Glutamatergic neuron (in vitro differentiated cells): ENCODE measurements at regions not wholly inside any gene's neighbourhood (a gene's known extent, or its start where the extent isn't known, plus 50 kb on each side); places are given as distances from the start of the nearest gene placed in this dataset.

Experiments used
- DNase-seq: peaks from one replicate; pipeline ENCODE4 v3.0.0; 2022
- H3K27ac Mint-ChIP-seq: one replicate; pipeline ENCODE4 v1.8.0; 2020; ENCODE audit warnings: mild to moderate bottlenecking, mixed read lengths, inconsistent platforms; ENCODE audit not compliant: unreplicated experiment
- H3K27me3 Mint-ChIP-seq: one replicate; pipeline ENCODE4 v1.8.0; 2020; ENCODE audit warnings: mild to moderate bottlenecking, moderate library complexity, mixed read lengths, inconsistent platforms; ENCODE audit not compliant: unreplicated experiment
- H3K36me3 Mint-ChIP-seq: one replicate; pipeline ENCODE4 v1.8.0; 2020; ENCODE audit warnings: mild to moderate bottlenecking, mixed read lengths, inconsistent platforms; ENCODE audit not compliant: unreplicated experiment
- H3K4me1 Mint-ChIP-seq: one replicate; pipeline ENCODE4 v1.8.0; 2020; ENCODE audit warnings: mild to moderate bottlenecking, low read depth, mixed read lengths, inconsistent platforms; ENCODE audit not compliant: unreplicated experiment
- H3K4me3 Mint-ChIP-seq: one replicate; pipeline ENCODE4 v1.8.0; 2020; ENCODE audit warnings: mild to moderate bottlenecking, mixed read lengths, inconsistent platforms; ENCODE audit not compliant: unreplicated experiment
- H3K9me3 Mint-ChIP-seq: one replicate; pipeline ENCODE4 v1.8.0; 2020; ENCODE audit warnings: mild to moderate bottlenecking, moderate library complexity, mixed read lengths, inconsistent platforms; ENCODE audit not compliant: unreplicated experiment
- TF ChIP-seq, protein P1 (sequence below): fragments of 200-600 bp; sonication (generic); IDR thresholded peaks from one replicate; pipeline ENCODE4 v1.5.0; 2021; ENCODE audit not compliant: partially characterized antibody, unreplicated experiment

DNA sequence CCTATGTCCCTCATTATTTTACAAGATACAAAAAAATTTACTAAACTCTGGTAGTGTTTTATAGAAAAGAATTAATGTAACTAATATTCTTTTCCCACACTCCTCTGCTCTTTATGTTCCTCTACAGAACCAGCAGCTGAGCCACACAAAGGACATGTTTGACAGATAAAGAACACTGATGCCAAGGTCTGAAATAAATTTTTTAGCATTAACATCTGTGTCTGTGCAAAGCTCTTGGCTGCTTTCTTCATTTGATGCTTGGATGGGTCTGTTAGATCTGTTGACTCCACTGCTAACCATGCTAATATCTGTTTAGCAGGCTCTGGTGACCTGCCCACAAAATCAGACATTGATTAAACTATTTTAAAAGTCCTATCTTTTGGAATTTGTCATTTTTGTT, 2363.8 kb downstream of the PCDH9 start:
- Mint-ChIP-seq H3K36me3 (no peaks in the 10 kb centered on the region), H3K9me3 (no peaks in the 10 kb centered on the region), H3K4me3 (no peak overlapping the region), H3K4me1 (no peaks in the 10 kb centered on the region), H3K27me3 (peaks cover 2% of the 10 kb centered on the region), H3K27ac (no peak overlapping the region)
- TF ChIP-seq, protein P1, sequence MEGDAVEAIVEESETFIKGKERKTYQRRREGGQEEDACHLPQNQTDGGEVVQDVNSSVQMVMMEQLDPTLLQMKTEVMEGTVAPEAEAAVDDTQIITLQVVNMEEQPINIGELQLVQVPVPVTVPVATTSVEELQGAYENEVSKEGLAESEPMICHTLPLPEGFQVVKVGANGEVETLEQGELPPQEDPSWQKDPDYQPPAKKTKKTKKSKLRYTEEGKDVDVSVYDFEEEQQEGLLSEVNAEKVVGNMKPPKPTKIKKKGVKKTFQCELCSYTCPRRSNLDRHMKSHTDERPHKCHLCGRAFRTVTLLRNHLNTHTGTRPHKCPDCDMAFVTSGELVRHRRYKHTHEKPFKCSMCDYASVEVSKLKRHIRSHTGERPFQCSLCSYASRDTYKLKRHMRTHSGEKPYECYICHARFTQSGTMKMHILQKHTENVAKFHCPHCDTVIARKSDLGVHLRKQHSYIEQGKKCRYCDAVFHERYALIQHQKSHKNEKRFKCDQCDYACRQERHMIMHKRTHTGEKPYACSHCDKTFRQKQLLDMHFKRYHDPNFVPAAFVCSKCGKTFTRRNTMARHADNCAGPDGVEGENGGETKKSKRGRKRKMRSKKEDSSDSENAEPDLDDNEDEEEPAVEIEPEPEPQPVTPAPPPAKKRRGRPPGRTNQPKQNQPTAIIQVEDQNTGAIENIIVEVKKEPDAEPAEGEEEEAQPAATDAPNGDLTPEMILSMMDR = no peak
- no peak for DNase-seq

DNA sequence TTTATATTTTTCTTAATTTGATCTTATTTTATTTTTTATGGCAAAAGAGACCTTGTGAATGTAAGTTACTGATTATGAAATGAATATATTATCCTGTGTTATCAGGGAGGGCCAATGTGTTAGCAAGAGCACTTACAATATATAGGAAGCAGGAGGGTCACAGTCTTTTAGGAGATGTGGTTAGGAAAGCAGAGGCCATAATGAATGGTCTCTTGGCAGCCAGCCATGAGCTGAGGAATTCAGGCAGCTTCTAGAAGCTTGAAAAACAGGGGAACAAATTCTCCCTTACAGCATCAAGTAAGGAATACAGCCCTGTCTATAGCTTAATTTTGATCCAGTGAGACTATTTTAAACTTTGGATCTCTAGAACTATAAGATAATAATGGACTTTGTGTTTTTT, 2374.6 kb downstream of the PCDH9 start:
- no peak for DNase-seq
- no peaks in the 10 kb centered on the region for H3K4me1 Mint-ChIP-seq
- H3K4me3 Mint-ChIP-seq = no peak overlapping the region
- TF ChIP-seq, protein P1 = no peak
- no peaks in the 10 kb centered on the region for H3K27me3 Mint-ChIP-seq
- no peak overlapping the region for H3K27ac Mint-ChIP-seq
- H3K9me3 Mint-ChIP-seq = no peaks in the 10 kb centered on the region
- H3K36me3 Mint-ChIP-seq = no peaks in the 10 kb centered on the region

DNA sequence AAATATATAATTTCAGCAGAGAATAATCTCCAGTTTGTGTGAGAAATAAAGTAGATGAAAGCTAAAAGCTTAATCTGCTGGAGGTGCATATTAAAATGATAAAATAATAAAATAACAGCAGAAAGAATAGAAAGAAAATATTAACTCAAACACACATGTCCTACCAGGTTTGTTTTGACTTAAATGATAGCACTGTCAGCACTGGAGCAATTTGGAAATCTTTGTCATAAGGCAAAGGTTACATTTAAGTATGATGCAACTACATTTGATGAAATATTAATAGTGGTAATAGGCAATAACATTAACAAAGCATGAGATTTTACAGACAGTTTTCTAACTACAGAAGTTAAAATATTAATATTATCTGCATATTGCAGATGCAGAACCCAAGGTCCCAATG, 2380.1 kb downstream of the PCDH9 start:
- H3K36me3 Mint-ChIP-seq = no peaks in the 10 kb centered on the region
- H3K27me3 Mint-ChIP-seq = no peaks in the 10 kb centered on the region
- DNase-seq = no peak
- H3K27ac Mint-ChIP-seq = no peak overlapping the region
- H3K4me1 Mint-ChIP-seq = no peaks in the 10 kb centered on the region
- no peak overlapping the region for H3K4me3 Mint-ChIP-seq
- no peaks in the 10 kb centered on the region for H3K9me3 Mint-ChIP-seq
- TF ChIP-seq, protein P1 = no peak

DNA sequence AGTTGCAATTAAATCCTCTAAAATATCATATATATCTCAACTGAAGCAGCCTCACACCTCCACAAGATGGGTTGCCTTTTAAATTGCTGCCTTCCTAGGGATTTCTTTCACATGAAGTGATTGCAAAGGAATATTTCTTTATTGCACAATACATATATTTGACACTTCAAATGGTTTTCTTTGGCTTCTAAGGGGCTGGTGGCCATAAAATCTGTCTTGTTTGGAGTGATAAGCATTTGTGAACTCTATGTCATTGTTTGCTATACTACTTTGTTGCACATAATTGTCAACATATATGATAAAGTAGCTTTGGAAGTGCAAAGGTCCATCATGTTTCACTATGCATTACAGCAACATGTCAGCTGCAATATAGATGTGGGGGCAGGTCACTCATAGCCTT, 2380.9 kb downstream of the PCDH9 start:
- TF ChIP-seq, protein P1 = no peak
- DNase-seq = no peak
- H3K36me3 Mint-ChIP-seq = no peaks in the 10 kb centered on the region
- no peak overlapping the region for H3K27ac Mint-ChIP-seq
- no peaks in the 10 kb centered on the region for H3K4me1 Mint-ChIP-seq
- no peaks in the 10 kb centered on the region for H3K27me3 Mint-ChIP-seq
- no peaks in the 10 kb centered on the region for H3K9me3 Mint-ChIP-seq
- no peak overlapping the region for H3K4me3 Mint-ChIP-seq

DNA sequence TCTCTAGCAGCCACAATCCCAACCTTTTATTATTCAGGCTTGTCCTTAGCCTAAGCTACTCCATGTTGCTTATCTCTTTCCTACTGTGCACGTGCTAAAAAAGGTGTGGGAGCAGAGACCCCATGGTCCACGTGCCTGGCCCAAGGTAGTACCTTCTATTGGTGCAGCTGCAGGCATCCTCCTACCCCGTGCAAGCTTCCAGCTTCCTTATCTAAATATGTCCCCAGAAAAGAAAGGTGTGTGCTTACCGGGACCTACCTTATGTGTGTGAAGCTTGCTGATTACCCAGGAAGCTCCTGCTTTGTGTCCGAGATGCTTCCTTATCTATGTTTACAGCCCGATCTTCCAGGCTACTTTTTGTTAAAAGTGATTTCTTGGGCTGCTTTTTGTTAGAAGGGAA, 2382.4 kb downstream of the PCDH9 start:
- Mint-ChIP-seq H3K9me3 (no peaks in the 10 kb centered on the region), H3K4me1 (no peaks in the 10 kb centered on the region), H3K27ac (no peak overlapping the region), H3K27me3 (no peaks in the 10 kb centered on the region), H3K4me3 (no peak overlapping the region), H3K36me3 (no peaks in the 10 kb centered on the region)
- TF ChIP-seq, protein P1 = no peak
- DNase-seq = no peak
